ENCODE measurements at regions not wholly inside any gene's neighbourhood (a gene's known extent, or its start where the extent isn't known, plus 50 kb on each side); places are given as distances from the start of the nearest gene placed in this dataset.
"Not testable (repeated sequence)": the region's sequence is repeated elsewhere in the genome, so short reads cannot be mapped to it uniquely, and the experiment has no call there.

GRCh38 chr6:44038543-44039065, 88.6 kb downstream of the MRPL14 start:
- TF ChIP-seq, protein P1, sequence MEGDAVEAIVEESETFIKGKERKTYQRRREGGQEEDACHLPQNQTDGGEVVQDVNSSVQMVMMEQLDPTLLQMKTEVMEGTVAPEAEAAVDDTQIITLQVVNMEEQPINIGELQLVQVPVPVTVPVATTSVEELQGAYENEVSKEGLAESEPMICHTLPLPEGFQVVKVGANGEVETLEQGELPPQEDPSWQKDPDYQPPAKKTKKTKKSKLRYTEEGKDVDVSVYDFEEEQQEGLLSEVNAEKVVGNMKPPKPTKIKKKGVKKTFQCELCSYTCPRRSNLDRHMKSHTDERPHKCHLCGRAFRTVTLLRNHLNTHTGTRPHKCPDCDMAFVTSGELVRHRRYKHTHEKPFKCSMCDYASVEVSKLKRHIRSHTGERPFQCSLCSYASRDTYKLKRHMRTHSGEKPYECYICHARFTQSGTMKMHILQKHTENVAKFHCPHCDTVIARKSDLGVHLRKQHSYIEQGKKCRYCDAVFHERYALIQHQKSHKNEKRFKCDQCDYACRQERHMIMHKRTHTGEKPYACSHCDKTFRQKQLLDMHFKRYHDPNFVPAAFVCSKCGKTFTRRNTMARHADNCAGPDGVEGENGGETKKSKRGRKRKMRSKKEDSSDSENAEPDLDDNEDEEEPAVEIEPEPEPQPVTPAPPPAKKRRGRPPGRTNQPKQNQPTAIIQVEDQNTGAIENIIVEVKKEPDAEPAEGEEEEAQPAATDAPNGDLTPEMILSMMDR (IDR thresholded peaks at IDR 0.05), result no peak
- H3K27me3 ChIP-seq, result peaks cover 19% of the 10 kb centered on the region
- H3K36me3 ChIP-seq, result no peaks in the 10 kb centered on the region
- peaks cover 25 to 35% of the 10 kb centered on the region in 2 experiments for H3K4me1 ChIP-seq (ENCODE audit: control insufficient read depth in 1 of 2, insufficient read depth in 1 of 2, low read depth in 1 of 2, low read length in 1 of 2)
- no peak overlapping the region for H3K27ac ChIP-seq
- H3K9me3 ChIP-seq, result no peaks in the 10 kb centered on the region
- H3K4me3 ChIP-seq (ENCODE audit: low read depth in 1 of 2, low read length in 1 of 2), result no peak overlapping the region

GRCh38 chr6:44037847-44038542, 89.3 kb downstream of the MRPL14 start:
- peaks cover 25 to 35% of the 10 kb centered on the region in 2 experiments for H3K4me1 ChIP-seq (ENCODE audit: control insufficient read depth in 1 of 2, insufficient read depth in 1 of 2, low read depth in 1 of 2, low read length in 1 of 2)
- H3K4me3 ChIP-seq (ENCODE audit: low read depth in 1 of 2, low read length in 1 of 2), result no peak overlapping the region

GRCh38 chr6:44037276-44037675, 90.0 kb downstream of the MRPL14 start:
- not testable (repeated sequence) for H3K27ac ChIP-seq; H3K9me3 ChIP-seq; H3K4me3 ChIP-seq (ENCODE audit: low read depth in 1 of 2, low read length in 1 of 2); H3K36me3 ChIP-seq
- Histone ChIP-seq H3K27me3 (peaks cover 19% of the 10 kb centered on the region), H3K4me1 (ENCODE audit: control insufficient read depth in 1 of 2, insufficient read depth in 1 of 2, low read depth in 1 of 2, low read length in 1 of 2) (peaks cover 25 to 35% of the 10 kb centered on the region in 2 experiments)

More at GRCh38 chr6:44037847-44038542, 89.3 kb downstream of the MRPL14 start:
- no peaks in the 10 kb centered on the region for H3K9me3 ChIP-seq
- TF ChIP-seq, protein P1 (IDR thresholded peaks at IDR 0.05), result no peak
- H3K27ac ChIP-seq, result no peak overlapping the region
- no peaks in the 10 kb centered on the region for H3K36me3 ChIP-seq
- peaks cover 19% of the 10 kb centered on the region for H3K27me3 ChIP-seq

- Histone ChIP-seq H3K9me3 (no peaks in the 10 kb centered on the region), H3K27me3 (peaks cover 23% of the 10 kb centered on the region), H3K27ac (peak overlapping the region; percentile 47), H3K4me3 (ENCODE audit: low read depth in 1 of 2, low read length in 1 of 2) (no peak overlapping the region), H3K4me1 (ENCODE audit: control insufficient read depth in 1 of 2, insufficient read depth in 1 of 2, low read depth in 1 of 2, low read length in 1 of 2) (peaks cover 25 to 35% of the 10 kb centered on the region in 2 experiments), H3K36me3 (no peaks in the 10 kb centered on the region)
- TF ChIP-seq, protein P1 (IDR thresholded peaks at IDR 0.05), result no peak
These were observed 90.6 kb downstream of the MRPL14 start for GRCh38 chr6:44036699-44037101.

GRCh38 chr6:44036196-44036595, 91.1 kb downstream of the MRPL14 start:
- H3K27me3 ChIP-seq, result peaks cover 23% of the 10 kb centered on the region
- peak overlapping the region; percentile 47 for H3K27ac ChIP-seq
- H3K4me1 ChIP-seq (ENCODE audit: control insufficient read depth in 1 of 2, insufficient read depth in 1 of 2, low read depth in 1 of 2, low read length in 1 of 2), result peaks cover 25 to 35% of the 10 kb centered on the region in 2 experiments
- H3K4me3 ChIP-seq (ENCODE audit: low read depth in 1 of 2, low read length in 1 of 2), result no peak overlapping the region
- H3K9me3 ChIP-seq, result no peaks in the 10 kb centered on the region
- no peaks in the 10 kb centered on the region for H3K36me3 ChIP-seq
- TF ChIP-seq, protein P1 (IDR thresholded peaks at IDR 0.05), result no peak

GRCh38 chr6:44035621-44036020, 91.6 kb downstream of the MRPL14 start:
- H3K9me3 ChIP-seq, result no peaks in the 10 kb centered on the region
- H3K27ac ChIP-seq, result no peak overlapping the region
- no peak overlapping the region for H3K4me3 ChIP-seq (ENCODE audit: low read depth in 1 of 2, low read length in 1 of 2)
- peaks cover 29% of the 10 kb centered on the region for H3K27me3 ChIP-seq
- TF ChIP-seq, protein P1 (IDR thresholded peaks at IDR 0.05), result no peak
- H3K36me3 ChIP-seq, result no peaks in the 10 kb centered on the region
- peaks cover 25 to 35% of the 10 kb centered on the region in 2 experiments for H3K4me1 ChIP-seq (ENCODE audit: control insufficient read depth in 1 of 2, insufficient read depth in 1 of 2, low read depth in 1 of 2, low read length in 1 of 2)

Measured in neutrophil (primary cell).